Body of pancreas (tissue), 4 donors: ENCODE measurements at regions not wholly inside any gene's neighbourhood (a gene's known extent, or its start where the extent isn't known, plus 50 kb on each side); places are given as distances from the start of the nearest gene placed in this dataset.

Source experiments
- POLR2A ChIP-seq, 3 donors: fragments of 450-650 bp; IDR thresholded peaks; one replicate each; pipeline ENCODE4 v1.6.1; 2016; ENCODE audit warnings: antibody characterized with exemption in 3 of 3, mild to moderate bottlenecking in 2 of 3
- TF ChIP-seq, protein P1 (sequence below), 7 experiments: fragments of 450-650 bp in 4 of 7; fragments of 200-600 bp in 3 of 7; sonication (generic) in 3 of 7; IDR thresholded peaks; one replicate each; pipeline ENCODE4 v1.5.1; 2016 to 2019; ENCODE audit warnings: antibody characterized with exemption in 7 of 7

DNA sequence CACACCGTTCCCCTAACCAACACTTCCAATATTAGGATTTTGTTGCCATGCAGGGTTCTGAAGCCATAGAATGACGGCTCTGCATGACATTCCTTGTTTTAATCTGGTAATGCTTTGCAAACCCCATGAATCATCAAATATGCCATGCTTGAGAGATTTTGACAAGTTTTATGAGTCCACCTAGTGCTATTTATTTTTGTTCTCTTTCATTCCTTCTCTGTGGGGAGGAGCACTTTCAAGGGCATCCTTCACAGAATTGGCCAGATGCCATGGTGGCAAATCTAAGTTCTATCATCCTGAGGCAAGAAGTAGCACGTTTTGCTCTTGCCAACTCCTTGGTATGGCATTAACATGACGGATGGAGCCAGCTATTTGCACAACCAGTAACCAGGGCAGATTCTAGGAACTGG lies 268.4 kb downstream of the FAM76B start:
- TF ChIP-seq, protein P1, sequence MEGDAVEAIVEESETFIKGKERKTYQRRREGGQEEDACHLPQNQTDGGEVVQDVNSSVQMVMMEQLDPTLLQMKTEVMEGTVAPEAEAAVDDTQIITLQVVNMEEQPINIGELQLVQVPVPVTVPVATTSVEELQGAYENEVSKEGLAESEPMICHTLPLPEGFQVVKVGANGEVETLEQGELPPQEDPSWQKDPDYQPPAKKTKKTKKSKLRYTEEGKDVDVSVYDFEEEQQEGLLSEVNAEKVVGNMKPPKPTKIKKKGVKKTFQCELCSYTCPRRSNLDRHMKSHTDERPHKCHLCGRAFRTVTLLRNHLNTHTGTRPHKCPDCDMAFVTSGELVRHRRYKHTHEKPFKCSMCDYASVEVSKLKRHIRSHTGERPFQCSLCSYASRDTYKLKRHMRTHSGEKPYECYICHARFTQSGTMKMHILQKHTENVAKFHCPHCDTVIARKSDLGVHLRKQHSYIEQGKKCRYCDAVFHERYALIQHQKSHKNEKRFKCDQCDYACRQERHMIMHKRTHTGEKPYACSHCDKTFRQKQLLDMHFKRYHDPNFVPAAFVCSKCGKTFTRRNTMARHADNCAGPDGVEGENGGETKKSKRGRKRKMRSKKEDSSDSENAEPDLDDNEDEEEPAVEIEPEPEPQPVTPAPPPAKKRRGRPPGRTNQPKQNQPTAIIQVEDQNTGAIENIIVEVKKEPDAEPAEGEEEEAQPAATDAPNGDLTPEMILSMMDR (IDR thresholded peaks at IDR 0.05), result no peak
- TF ChIP-seq POLR2A (IDR thresholded peaks at IDR 0.05), result no peak
